Tibial nerve (tissue), 3 donors: ENCODE measurements at regions not wholly inside any gene's neighbourhood (a gene's known extent, or its start where the extent isn't known, plus 50 kb on each side); places are given as distances from the start of the nearest gene placed in this dataset.

Experiments used
- CTCF ChIP-seq, 5 experiments: fragments of 200-600 bp in 3 of 5; fragments of 450-650 bp in 2 of 5; sonication (generic) in 3 of 5; IDR thresholded peaks; one replicate each; pipeline ENCODE4 v1.5.1; 2016 to 2019; ENCODE audit warnings: antibody characterized with exemption in 5 of 5, mild to moderate bottlenecking in 3 of 5, moderate library complexity in 2 of 5
- POLR2A ChIP-seq, 2 donors: fragments of 450-650 bp; IDR thresholded peaks; one replicate each; pipeline ENCODE4 v1.6.1; 2017; ENCODE audit warnings: antibody characterized with exemption in 2 of 2, mild to moderate bottlenecking in 2 of 2, moderate library complexity in 2 of 2

- no peak for TF ChIP-seq POLR2A (IDR thresholded peaks at IDR 0.05)
- no peak for TF ChIP-seq CTCF (IDR thresholded peaks at IDR 0.05)
Measured at GRCh38 chr4:3870567-3870962, 104.4 kb downstream of the ADRA2C start.
